ENCODE measurements at regions not wholly inside any gene's neighbourhood (a gene's known extent, or its start where the extent isn't known, plus 50 kb on each side); places are given as distances from the start of the nearest gene placed in this dataset.
"Not testable (repeated sequence)": the region's sequence is repeated elsewhere in the genome, so short reads cannot be mapped to it uniquely, and the experiment has no call there.

DNA sequence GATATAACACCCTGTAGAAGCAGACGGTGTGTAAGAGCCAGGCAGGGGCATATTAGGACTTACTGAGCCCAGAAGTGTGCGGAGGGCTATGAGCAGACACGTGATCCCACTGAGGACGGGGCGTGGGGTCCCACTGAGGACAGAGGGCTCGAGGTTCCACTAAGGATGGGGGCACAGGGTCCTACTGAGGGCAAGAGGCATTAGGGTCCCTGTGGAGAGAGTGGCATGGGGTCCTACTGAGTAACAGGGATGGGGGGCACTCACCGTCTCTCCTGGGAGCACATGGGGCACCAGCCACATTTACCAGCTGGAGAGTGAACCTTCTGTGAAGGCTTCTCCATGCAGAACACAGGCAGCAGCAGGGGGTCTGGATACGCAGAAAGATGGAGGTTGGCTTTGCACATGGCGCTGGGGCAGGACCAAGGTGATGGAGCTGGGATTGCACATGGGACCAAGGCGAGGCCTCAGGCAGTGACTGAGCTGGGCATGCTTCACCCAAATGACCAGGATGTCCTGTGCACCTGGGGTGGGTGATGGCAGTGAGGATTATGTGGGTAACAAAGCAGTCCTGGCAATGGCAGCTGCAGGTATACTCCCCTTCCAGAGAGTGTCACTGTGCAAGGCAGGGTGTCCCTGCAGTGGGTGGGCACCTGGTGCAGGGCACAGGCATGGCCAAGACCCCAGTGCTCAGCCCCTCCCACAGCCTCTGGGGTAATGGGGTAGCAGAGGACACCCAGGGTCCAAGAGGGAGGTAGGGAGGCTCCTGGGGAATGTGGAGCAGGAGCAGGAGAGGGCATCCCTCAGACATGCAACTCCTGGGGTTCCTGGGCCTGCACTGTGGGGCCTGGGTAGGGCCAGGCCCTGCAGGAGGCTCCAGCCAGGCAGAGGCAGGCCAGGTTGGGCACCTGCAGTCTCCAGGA is 278.1 kb downstream of the TCERG1L start:
- no peak for DNase-seq

DNA sequence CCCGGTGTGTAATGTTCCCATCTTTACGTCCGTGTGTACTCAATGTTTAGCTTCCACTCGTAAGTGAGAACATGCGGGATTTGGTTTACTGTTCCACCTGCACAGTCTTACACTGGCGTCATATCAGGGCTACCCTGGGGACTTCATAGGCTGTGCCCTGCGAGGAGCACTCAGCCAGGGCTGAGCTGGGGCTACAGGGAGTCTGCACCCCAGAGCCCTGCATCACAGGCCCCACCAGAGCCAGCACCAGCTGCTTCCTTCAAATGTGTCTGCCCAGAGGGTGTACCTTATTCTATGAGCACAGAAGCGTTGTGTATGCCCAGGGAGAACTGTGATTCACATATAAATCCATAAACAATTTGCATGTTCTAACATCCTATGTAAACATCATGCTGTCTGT is 277.1 kb downstream of the TCERG1L start:
- no peak for DNase-seq

DNA sequence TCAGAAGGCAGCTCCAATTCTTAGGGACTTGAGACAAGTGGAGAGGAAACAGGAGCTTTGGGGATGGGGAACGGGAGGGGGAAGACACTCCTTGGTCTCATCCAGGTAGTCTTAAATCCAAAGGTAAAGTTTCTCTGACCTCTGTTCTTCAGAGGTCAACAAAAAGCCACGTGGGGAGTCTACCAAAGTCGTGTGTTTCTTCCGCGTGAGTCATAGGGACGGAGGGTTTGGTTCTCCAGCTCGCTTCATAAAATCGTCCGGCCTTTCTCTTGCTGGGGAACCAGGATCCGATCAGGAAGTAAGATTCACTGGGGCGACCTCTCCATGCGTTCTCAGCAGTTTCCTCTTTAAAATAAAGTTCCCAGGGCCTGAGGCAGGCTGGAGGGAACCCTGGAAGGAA is 275.7 kb downstream of the TCERG1L start:
- no peak for DNase-seq

DNA sequence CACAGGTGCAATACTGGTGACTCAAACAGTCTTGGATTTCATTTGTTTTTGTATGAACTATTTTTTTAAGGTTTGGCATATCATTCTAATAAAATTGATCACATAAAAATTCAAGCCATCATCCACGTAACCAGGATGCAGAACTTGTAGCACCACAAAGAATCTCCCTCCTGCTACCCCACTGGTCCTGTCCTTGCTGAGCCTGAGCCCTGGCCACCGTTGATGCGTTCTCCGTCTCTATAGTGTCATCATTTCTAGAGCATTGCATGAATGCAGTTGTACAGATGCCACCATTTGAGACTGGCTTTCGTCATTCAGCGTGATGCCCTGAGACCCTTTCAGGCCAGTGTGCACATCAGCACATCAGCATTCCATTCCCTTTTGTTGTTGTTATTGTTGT is 273.5 kb downstream of the TCERG1L start:
- no peak for DNase-seq

DNA sequence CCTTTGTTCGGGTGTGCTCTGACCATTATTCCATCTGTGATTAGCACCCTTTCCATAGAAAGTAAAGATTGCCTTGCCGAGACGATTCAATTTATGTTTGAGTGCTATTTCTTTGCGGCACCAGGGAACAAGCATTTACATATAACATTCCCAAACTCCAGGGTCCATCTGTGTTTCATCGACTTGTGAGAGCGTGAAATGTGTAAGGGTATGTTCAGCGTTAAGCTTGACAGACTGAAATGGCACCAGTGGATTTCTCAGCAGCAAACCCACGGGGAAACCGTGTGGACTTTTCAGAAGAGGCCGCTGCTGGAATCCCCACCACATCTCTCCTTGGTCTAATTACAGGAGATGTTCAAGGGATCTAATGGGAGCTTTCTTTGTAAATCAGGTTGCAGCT is 270.5 kb downstream of the TCERG1L start:
- DNase-seq, result no peak

DNA sequence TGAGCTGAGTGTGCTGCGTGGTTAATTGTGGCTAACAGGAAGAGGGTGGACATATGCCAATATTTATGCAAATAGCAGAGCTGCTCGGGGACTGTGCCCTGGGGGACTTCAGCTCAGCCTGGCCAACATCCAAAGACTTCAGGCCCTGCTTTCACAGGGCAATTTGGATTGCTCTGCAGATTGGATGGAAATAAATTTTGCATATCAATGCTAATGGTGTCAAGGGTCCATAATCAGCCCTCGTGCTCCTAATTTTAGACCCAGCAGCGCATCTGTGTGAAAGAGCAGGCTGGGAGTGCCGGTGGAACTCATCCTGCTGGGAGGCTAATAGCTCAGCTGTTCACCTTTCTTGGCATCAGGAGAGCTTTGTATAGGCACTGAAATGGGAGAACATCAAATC is 270.1 kb downstream of the TCERG1L start:
- no peak for DNase-seq

DNA sequence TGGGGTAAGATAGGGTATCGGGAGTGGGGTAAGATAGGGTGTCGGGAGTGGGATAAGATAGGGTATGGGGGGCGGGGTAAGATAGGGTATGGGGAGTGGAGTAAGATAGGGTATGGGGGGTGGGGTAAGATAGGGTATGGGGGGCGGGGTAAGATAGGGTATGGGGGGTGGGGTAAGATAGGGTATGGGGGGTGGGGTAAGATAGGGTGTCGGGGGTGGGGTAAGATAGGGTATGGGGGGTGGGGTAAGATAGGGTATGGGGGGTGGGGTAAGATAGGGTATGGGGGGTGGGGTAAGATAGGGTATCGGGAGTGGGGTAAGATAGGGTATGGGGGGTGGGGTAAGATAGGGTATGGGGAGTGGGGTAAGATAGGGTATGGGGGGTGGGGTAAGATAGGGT is 269.5 kb downstream of the TCERG1L start:
- DNase-seq, result not testable (repeated sequence)

All from T-helper 9 cell (primary cell).